ENCODE measurements at regions not wholly inside any gene's neighbourhood (a gene's known extent, or its start where the extent isn't known, plus 50 kb on each side); places are given as distances from the start of the nearest gene placed in this dataset.
A peak's percentile ranks its signal among the peaks of the same experiment; 100 is the strongest.

- DNase-seq = no peak
Observed at GRCh38 chr2:59083075-59083828, 842.1 kb upstream of the FANCL start.

DNA sequence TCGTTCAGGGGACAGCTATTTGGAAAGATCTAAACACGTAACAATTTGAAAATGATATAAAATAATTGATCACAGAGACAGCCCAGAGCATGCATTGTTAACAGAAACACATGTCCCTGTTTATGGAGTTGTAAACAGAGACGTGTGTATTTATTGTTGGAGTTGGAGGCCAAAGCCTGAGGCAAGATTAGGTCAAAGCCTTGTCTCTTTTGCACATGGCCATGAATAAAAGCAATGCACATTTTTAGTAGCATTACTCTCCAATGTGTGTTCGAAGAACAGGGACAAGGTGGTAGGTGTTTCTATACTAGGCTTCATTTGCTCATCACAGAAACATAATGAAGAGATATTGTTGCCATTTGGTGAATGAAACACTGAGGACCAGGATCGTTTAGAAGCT, 841.5 kb upstream of the FANCL start:
- no peak for DNase-seq

- DNase-seq = no peak
Observed at GRCh38 chr2:59080451-59081181, 839.5 kb upstream of the FANCL start.

DNA sequence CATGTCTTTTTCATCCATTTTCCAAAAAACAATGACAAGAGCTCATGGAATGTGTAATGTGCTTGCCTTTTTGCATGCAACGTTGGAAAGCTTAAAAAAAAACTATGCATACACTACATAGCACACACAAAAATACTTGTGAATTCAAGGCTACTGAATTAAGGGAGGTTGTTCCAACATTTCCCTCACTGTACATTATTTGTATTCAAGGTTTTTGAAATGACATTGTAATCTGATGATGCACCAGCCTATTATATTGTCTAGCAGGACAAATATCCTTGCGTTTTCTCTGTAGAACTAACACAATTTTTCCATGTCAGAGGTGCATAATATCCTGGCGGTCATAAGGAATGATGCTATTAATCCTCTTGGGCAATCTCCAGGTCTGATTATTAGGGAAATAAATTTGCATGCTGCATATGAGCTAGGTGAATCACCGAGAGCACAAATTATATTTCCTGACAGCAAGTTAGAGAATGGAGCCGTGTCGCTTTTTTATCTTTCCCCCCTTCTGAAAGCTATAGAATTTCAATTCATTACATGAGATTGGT, 836.9 kb upstream of the FANCL start:
- no peak for DNase-seq

DNA sequence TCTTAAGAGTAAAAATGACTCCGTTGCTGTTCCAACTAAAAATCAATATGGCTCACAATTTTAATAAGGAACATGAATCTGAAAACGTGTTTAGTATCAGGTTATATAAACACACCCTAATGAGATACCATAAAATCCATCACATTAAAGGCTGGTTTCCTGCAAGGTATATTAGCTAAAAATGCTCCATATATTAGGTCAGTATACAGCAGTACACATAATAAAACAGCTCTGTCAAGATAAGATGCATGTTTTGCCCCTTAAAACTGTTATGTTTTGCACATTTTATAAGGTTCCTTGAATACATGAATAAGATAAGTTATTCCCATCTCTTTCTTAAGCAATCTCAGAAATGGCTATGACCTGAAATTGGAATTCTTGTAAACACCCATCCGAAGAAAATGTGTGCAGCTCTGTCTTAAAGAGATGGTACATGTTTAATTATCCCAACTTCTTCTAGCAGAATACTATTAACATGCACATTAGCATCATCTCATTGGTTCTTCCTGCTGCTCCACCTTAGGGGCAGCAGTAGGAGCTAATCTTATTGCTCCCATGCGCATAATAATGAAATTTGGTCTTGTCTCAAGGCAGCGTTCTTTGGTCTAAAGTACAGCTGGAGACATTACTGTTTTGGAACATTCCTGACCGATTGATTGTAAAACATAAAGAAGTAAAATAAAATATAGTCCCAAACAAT, 836.1 kb upstream of the FANCL start:
- DNase-seq = no peak

DNA sequence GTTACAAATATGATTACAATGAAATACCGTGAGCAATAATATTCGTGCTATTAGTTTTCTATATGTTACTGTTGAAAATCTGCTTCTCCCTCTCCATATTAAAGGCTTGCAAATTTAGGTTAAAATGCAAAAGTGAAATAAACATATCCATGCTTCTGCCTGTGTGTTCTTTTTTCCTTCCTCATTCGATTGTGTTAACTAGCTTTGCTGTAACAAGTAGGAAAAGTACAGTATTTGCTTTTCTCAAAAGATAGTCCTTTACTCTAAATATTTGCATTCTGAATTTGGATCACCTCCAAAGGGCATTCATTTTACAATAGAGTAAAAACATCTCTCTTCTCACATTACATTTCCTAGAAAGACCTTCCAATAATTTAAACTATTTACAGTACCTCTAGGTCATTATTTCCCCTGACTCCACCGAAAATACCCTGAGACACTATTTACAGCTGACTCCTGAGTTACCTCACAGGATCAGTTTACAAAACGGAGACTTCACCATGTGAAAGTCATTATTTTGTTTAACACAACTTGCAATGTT, 835.0 kb upstream of the FANCL start:
- DNase-seq = no peak

DNA sequence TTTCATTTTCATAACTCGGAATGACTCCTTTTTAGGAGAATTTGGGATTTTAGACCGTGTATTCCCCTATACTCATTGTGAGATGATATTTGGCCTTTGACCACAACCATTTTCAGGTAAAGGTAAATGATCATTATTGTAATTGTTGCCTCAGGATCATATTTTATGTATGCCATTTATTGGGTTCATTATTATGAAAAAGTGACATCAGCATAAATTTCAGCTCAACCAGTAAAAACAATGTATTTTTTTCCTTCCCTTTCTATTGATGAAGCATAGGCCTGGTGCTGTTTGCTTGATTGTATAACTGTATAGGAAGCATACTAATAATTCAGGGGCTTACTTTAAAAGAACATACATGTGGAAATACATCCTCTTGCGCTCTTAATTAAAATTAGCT, 832.9 kb upstream of the FANCL start:
- no peak for DNase-seq

GRCh38 chr2:59073286-59073685, 832.2 kb upstream of the FANCL start:
- DNase-seq = no peak

GRCh38 chr2:59068255-59068654, 827.1 kb upstream of the FANCL start:
- no peak for DNase-seq

DNA sequence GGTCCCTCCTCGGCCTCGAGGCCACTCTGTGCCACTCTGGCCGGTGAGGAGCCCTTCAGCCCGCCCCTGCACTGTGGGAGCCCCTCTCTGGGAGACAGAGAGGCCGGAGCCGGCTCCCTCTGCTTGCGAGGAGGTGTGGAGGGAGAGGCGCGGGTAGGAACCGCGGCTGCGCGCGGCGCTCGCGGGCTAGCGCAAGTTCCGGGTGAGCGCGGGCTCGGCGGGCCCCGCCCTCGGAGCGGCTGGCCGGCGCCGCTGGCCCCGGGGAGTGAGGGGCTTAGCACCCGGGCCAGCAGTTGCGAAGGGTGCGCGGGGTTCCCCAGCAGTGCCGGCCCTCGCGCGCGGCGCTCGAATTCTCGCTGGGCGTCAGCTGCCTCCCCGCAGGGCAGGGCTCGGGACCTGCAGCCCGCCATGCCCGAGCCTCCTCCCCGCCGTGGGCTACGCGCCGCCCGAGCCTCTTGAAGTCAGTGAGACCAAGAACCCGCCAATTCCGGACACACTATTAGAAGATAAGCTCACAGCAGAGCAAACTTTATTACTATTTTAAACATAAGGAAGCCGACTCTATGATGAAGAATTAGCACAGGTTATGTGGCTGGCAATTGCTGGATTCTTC, 825.8 kb upstream of the FANCL start:
- DNase-seq = no peak

DNA sequence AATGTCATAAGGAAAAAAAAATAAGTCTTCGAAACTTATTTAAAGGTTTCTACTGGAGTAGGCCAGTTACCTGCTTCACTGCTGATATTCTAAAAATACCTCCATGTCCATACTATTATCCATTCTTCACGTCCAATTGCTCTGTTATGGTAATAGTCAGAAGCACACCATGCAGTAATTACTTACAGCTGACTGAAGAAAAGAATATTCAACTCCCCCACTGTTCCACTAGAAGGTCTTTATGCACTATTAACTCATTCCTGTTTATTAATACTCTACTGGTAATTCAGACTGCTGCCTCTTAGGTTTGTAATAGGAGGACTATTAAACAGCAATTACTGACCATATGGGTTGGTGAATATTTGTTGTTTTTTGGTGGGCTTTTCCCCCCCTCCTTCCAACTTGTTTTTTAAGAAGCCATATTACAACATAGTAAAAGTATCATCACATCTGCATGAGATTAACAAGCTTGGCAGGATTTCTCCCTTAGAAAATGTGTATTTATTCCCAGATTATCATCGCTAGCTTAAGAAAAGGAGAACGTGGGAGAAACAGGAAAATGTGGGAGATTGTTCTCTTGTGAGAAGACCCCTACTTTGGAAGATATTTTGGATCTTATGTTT, 806.4 kb upstream of the FANCL start:
- no peak for DNase-seq

DNA sequence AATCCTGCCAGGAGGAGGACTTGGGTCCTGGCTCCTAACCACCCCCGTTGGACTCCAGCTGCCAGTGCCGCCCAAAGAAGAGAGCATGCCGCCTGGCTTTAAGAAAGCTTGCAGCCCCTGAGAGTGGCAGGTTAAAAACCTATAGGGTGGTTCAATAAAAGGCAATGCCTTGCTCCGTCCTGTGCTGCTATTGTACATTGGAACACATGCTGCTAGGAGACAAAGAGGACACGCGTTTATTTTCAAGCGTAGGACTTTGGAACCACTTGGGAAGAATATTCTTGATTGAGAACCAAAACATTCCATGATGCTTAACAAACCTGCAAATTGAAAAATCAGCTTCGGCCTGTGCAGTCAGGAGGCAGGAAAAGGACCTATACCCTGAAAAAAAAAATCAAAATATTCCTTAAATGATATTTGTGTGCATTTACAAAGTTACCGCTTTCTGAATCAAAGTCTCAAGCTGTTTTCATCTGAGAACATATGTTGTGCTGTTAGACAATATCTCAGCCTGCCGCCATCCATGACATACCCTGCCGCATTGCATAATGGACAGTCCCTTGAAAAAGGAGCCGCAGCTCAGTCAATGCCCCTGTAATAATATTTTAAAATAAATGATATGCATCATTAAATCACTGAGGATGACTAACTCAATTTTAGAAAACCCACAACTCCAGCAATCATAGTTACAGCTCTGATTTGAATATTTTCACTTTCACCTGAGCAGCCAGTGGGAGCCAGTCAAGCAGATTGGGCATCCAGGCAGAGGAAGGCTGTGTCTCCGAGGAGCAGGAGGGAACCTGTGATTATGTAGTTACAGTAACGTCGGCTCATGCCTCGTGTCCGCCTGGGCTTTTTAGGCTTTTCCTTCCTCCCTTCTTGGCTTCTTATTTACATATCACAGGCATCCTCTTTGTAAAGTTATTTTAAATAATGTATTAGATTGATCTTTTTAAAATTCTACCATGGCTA, 805.6 kb upstream of the FANCL start:
- DNase-seq = no peak

DNA sequence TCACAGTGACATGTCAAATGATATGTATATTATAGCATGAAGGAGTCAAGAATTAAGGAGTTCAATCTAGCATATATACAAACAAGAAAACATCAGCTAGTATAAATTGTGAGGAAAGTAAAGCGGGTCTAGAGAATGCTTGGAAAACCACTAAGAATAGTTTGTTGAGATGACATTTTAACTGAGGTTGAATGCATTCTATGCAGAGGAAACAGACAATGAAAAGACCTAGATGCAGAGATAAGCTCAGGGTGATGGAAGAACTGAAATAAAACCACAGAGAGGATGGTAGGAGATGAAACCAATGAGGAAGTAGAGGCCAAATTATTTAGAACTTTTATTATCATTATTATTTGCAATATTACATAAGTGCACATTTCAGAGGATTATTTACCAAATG, 803.6 kb upstream of the FANCL start:
- DNase-seq = no peak

DNA sequence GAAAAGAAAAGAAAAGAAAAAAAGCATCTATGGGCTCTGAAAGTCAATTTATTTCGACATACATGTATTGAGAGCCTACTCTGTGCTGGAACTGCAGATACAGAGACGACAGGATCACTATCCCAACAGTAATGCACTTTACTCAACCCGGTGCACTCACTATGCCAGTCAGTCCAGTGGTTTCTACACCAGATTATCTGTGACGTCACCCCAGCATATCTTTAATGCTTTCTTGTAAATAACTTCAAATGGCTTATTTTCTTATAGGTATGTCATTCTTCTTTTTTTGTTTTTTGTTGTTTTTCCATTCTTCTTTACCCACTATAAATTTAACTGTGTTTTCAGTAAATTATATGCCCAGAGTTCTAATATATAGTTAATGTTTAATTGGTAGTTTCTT, 800.0 kb upstream of the FANCL start:
- no peak for DNase-seq

DNA sequence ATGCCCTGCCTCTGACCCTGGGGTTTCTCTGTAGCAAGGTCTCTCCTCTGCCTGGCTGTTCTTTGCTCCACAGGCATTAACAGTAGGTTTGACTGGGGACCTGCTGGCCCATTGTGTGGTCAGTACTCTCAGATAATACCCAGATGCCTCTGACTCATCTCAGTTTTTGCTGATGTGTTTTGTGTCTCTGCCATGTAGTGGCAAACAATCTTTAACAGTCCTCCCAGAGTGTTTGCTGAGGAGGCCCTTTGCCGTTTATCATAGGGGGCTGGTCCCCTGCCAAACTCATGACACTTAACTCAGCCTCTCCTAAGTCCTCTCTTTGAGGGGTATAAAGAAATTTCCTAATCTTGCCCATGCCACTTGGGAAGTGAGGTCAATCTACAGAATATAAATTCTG, 793.7 kb upstream of the FANCL start:
- DNase-seq = no peak

- no peak for DNase-seq
Observed at GRCh38 chr2:59034106-59034505, 793.0 kb upstream of the FANCL start.

- DNase-seq = no peak
Observed at GRCh38 chr2:59033661-59034060, 792.5 kb upstream of the FANCL start.

DNA sequence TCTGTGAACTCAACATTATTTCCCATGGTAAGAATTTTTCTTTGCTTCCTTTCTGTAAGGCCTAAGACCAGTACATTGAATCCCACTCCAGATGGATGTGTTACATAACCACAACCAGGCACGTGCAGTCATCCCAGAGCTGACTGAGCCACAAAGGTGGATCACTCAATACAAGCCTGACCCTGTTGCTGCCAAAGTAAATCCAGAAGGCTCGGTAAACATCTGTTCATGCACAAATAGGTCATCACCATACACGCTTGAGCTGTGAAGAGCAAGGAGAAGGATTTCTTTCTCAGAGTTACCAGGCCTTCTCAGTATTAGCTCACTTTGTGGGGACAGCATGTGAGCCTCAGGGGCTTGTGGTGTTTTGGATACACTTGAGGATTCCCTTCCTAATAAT, 791.4 kb upstream of the FANCL start:
- no peak for DNase-seq

DNA sequence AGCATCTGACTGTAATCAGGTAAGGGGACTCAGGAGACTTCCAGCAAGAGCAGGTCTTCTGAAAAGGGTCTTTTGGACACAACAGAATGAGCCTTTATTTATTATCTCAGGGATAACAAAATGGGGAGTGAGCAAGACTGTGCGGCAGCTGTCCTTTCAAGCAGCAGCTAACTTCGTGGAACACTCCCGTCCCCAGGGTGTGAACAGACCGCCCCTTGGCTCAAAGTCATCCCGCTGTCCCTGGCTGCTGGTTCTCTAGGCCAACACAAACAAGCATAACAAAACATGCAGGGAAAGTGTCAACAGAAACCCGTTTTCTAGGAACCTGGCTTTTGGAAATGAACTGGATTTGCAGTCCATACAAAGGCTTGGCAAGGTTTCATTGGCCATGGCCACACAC, 787.9 kb upstream of the FANCL start:
- DNase-seq = no peak

- DNase-seq = no peak
Observed at GRCh38 chr2:59027320-59027719, 786.2 kb upstream of the FANCL start.

GRCh38 chr2:59025157-59025757, 784.1 kb upstream of the FANCL start:
- peak; percentile 1 to 13 for DNase-seq
